GM19025 (cell line): ENCODE measurements at regions not wholly inside any gene's neighbourhood (a gene's known extent, or its start where the extent isn't known, plus 50 kb on each side); places are given as distances from the start of the nearest gene placed in this dataset.

ENCODE experiments used
- ATAC-seq: cut with Tn5 transposase; IDR thresholded peaks from one replicate; pipeline ENCODE4 v1.9.1; 2021; ENCODE audit warnings: mild to moderate bottlenecking, low read depth, moderate library complexity; ENCODE audit not compliant: unreplicated experiment

- ATAC-seq, result no peak
These were observed 386.3 kb downstream of the ETS1 start for GRCh38 chr11:128201009-128201408.

DNA sequence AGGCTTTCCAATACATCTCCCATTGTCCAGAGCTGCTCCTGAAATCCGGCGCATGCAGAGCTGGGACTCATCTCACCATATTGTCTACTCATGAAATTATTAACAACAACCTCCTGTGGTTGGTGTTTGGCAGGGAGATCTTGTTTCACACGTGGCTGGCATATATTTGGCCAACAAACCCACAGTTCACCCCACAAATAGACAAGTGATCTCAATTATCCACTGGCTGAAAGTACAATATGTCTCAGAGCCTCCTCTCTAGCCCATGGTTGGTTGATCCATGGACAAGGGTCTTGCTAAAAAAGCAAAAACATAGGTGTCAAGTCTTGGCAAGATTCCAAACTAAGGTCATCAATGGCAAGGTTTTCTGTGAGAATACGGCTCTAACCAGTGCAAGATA, 386.9 kb downstream of the ETS1 start:
- ATAC-seq, result no peak

DNA sequence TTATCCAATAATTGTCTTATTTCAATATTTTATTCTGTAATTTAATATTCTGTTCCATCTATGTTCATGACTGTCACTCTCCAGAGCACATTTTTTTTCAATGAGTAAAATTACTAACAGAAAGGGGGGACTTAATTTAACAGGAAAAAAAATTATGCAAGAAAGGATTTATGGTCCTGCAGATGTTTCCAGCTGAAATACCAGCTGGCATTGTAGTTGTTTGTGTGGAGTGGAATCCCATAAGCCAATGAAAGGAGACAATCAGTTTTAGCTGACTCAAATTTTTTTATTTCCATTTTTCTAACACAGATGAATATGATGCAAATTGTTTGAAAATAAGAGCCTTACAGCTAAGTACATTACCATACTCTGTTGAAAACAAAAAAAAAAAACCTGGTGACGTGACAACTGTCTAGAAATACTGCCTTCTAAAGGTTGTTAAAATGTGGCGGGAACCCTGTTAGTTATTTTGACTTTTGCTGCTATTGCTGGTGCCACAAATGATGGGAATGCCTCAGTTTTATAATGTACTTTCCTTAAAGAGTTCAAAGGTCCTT, 389.1 kb downstream of the ETS1 start:
- ATAC-seq, result no peak

DNA sequence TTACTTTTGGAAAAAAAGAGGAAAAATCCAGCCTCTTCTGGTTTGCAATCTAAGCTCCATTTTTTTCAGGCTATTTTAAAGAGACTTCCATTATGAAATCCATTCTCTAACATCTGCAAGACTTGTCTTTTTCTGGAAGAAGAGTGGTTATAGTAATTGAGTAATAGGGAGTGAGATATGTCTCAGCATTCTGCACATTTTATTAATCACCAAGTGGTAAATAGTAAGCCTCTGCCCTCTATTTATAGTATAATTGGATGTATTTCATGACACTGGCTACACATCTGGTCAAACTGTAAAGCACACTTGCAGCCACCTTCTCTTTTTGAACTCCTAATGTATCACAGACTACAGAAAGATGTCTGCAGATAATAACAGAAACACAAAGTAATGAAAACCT, 391.1 kb downstream of the ETS1 start:
- no peak for ATAC-seq

GRCh38 chr11:128195756-128196155, 391.6 kb downstream of the ETS1 start:
- ATAC-seq, result no peak

DNA sequence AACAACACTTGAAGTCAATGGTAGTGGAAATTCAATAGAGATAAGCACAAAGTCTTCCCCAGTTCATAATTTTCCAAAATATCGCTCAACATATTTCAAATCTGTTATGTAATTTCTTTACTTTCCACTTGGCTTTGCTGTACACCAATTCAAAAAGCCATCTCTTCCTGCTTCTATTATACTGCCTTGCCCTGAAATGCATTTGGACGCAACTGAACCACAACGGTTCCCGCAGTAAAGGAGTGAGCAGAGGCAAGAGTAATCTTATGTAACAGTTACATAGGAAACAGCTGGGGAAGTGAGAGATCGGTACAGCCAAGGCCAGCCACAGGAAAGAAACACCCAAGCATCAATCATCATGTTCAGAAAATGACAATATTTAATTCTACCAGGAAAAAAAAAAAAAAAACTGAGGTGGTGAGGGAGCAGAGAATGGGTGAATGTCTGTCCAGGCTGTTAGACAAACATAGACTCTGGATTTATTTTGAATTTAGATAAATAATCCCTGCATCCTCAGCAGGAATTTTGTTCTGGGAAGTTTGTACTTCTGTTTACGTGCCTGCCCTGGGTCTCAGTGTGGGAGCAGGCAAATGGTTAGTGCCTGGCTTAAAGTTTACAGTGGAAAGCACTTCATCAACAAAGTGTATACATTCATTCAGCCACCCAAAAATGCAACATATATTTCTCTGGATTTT, 392.2 kb downstream of the ETS1 start:
- ATAC-seq, result no peak

DNA sequence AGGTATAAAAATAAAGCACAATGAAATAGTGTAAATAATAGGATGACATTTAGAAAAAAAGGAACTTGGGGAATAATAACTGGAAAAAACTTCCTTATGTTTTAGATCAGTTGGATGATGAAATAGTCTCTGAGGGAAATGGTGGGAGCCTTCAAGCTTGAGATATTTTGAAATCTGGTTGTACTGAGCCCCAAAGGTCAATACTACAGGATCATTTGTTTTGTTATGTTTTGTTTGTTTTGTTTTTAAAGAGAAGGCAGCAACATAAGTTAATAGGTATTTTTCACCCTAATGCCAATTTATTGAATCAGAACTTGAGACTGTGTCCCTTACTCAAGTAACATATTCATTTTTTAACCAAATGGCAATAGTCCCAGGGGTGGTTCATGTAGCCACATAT, 393.1 kb downstream of the ETS1 start:
- no peak for ATAC-seq

DNA sequence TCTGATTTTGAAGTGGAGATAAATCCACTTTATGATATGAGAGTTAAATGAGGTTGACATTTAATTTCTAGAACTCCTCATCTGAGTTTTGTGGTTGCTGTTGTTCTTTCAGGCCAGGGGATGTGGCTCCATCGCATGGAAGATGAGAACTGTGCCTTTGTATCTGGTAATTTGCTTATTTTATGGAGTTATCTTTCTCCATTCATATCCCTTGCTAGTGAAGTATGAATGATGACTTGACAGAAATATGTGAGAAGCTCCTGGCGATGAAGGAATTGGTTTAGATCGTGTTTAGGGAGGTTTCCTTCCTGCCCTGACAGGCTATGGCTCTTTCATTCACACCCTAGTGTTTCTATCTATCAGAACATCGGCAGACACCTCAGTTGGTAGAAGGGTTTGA, 393.7 kb downstream of the ETS1 start:
- ATAC-seq, result no peak

DNA sequence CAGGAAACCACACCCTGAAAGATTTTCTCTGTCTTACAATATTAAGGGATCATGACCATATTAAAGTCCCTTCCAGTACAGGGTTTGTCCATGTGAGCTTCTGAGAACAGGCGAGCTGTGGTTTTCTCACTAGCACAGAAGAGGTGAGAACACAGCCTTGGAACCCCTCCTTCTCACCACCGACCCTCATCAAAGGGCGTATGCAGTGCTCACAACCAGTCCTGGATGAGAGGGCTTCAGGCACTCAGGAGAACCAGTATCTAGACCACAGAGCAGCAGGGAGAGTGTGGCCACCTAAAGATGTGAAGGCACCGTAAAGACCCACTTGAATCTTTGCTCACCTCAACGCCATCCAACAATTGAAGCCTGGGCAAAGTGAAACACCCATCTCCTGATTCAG, 397.0 kb downstream of the ETS1 start:
- ATAC-seq, result no peak

- no peak for ATAC-seq
These were observed 397.5 kb downstream of the ETS1 start for GRCh38 chr11:128189823-128190222.

- no peak for ATAC-seq
These were observed 398.9 kb downstream of the ETS1 start for GRCh38 chr11:128188346-128189004.

DNA sequence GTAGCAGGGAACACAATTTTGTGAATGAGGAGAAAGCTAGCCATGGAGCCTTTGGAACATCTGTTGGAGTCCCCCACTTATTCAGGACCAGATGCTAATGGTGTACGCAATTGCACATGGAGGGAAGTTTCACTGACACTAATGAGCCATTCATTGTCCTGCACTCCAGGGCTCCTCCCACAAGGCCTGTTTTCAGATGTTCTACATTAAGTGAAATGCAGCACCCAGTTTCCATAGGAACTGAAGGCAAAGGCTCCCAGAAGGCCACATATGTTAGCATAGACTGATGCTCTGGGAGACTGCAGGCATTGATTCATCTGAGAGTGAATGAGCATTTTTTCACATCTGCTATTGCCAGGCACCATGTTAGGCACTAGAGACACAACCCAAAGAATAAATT, 399.5 kb downstream of the ETS1 start:
- no peak for ATAC-seq

DNA sequence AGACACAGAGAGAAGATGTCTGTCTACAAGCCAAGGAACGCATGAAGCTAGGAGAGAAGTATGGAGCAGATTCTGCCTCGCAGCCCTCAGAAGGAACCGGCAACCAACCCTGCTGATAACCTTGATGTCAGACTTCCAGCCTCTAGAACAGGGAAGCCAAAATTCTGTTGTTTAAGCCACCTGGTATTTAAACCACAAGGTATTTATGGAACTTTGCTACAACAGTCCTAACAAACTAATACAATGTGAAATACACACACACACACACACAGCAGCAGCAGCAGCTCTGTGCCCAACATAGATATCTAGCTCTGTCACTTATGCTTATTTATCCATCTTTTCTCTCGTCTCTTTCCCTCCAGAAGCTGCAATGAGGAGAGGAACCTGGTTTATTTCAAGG, 400.0 kb downstream of the ETS1 start:
- ATAC-seq, result no peak

DNA sequence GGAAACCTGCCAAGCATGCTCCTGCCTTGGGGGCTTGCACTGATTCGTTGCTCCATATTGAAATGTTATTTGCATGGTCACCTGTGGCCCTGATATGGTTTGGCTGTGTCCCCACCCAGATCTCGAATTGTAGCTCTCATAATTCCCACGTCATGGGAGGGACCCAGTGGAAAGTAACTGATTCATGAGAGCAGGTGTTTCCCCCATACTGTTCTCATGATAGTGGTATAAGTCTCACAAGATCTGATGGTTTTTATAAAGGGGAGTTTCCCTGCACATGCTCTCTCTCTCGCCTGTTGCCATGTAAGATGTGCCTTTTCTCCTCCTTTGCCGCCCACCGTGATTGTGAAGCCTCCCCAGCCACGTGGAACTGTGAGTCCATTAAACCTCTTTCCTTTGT, 402.4 kb downstream of the ETS1 start:
- no peak for ATAC-seq

DNA sequence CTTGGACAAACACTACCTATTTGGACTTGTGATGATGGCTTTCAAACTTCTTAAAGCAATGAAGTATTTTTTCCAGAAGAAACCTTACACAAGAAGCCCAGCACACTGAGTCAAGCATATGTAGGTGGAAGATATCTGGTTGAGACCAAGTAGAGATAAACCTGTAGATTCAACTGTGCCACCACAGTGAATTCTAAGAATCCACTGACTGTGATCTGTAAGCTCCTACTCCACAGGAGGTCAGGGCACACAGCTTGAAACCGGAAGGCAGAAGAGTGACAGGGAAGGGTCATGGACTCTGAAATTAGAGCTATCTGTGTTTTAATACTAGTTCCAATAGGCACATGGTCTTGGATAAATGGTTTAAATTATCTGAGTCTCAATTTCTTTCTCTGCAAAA, 404.5 kb downstream of the ETS1 start:
- ATAC-seq, result no peak

GRCh38 chr11:128181984-128182383, 405.4 kb downstream of the ETS1 start:
- no peak for ATAC-seq

- ATAC-seq, result no peak
These were observed 406.3 kb downstream of the ETS1 start for GRCh38 chr11:128181088-128181480.

- no peak for ATAC-seq
These were observed 406.8 kb downstream of the ETS1 start for GRCh38 chr11:128180441-128181087.

GRCh38 chr11:128179512-128179911, 407.8 kb downstream of the ETS1 start:
- no peak for ATAC-seq

GRCh38 chr11:128179039-128179438, 408.3 kb downstream of the ETS1 start:
- no peak for ATAC-seq

- no peak for ATAC-seq
These were observed 412.7 kb downstream of the ETS1 start for GRCh38 chr11:128174465-128175291.
